Nephron progenitor cell (in vitro differentiated cells): ENCODE measurements at regions not wholly inside any gene's neighbourhood (a gene's known extent, or its start where the extent isn't known, plus 50 kb on each side); places are given as distances from the start of the nearest gene placed in this dataset.
A peak's percentile ranks its signal among the peaks of the same experiment; 100 is the strongest.
"Not testable (repeated sequence)": the region's sequence is repeated elsewhere in the genome, so short reads cannot be mapped to it uniquely, and the experiment has no call there.

Source experiments
- DNase-seq: peaks from one replicate; pipeline ENCODE4 v3.0.0; 2021
- H3K27ac Mint-ChIP-seq: 2 replicates; pipeline ENCODE4 v1.8.0; 2021; ENCODE audit warnings: mild to moderate bottlenecking, moderate library complexity, mixed read lengths
- H3K27me3 Mint-ChIP-seq: 2 replicates; pipeline ENCODE4 v1.8.0; 2021; ENCODE audit warnings: mild to moderate bottlenecking, low read depth, mixed read lengths; ENCODE audit not compliant: poor library complexity
- H3K36me3 Mint-ChIP-seq: 2 replicates; pipeline ENCODE4 v1.8.0; 2021; ENCODE audit warnings: low read depth, mixed read lengths
- H3K4me1 Mint-ChIP-seq: 2 replicates; pipeline ENCODE4 v1.8.0; 2021; ENCODE audit warnings: mixed read lengths
- H3K4me3 Mint-ChIP-seq: 2 replicates; pipeline ENCODE4 v1.8.0; 2021; ENCODE audit warnings: mild to moderate bottlenecking, moderate library complexity, mixed read lengths
- H3K9me3 Mint-ChIP-seq: 2 replicates; pipeline ENCODE4 v1.8.0; 2021; ENCODE audit warnings: mild to moderate bottlenecking, moderate library complexity, mixed read lengths
- CTCF ChIP-seq: fragments of 200-600 bp; sonication (generic); IDR thresholded peaks from 2 replicates; pipeline ENCODE4 v1.5.0; 2021; ENCODE audit warnings: antibody characterized with exemption

GRCh38 chr15:81781395-81781794 is 264.4 kb downstream of the MEX3B start:
- no peak for TF ChIP-seq CTCF
- Mint-ChIP-seq H3K9me3 (peaks cover 16% of the 10 kb centered on the region), H3K27me3 (peaks cover 3% of the 10 kb centered on the region), H3K4me1 (peaks cover 4% of the 10 kb centered on the region), H3K36me3 (peaks cover 46% of the 10 kb centered on the region), H3K4me3 (no peak overlapping the region), H3K27ac (no peak overlapping the region)
- DNase-seq = no peak

DNA sequence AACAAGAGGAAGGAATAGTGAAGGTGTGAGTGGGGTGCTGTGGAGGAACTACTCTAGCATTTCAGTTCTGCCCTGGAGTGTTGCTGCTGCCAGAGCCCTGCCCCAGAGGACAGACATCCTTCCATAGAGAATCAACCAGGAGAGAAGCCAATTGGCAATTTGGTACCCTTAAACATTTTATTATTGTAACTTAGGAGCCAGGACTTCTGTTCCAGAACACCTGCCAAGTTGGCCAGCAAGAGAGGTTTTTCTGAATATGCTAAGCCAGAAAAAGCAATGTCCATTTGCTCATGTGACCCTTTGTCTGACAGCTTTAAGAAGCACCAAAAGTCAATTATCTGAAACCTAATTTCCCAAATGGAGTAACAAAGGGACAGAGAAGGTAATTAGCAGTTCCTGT is 264.9 kb downstream of the MEX3B start:
- no peak for DNase-seq
- Mint-ChIP-seq H3K27me3 (peaks cover 3% of the 10 kb centered on the region), H3K36me3 (peaks cover 43% of the 10 kb centered on the region), H3K4me3 (no peak overlapping the region), H3K9me3 (peaks cover 14% of the 10 kb centered on the region), H3K4me1 (peaks cover 4% of the 10 kb centered on the region), H3K27ac (no peak overlapping the region)
- TF ChIP-seq CTCF = no peak

DNA sequence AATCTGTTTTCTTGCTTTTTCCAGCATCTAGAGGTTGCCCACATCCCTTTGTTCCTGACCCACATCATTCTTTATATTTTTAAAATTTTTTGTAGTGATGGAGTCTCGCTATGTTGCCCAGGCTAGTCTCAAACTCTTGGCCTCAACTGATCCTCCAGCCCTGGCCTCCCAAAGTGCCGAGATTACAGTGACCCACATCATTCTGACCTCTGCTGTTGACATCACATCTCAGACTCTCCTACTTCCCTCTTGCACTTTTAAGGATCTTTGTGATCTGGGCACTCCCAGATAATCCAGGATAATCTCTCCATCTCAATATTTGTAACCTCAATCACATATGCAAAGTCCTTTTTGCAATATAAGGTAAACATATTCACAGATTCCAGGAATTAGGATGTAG is 266.6 kb downstream of the MEX3B start:
- no peak overlapping the region for H3K27ac Mint-ChIP-seq
- H3K9me3 Mint-ChIP-seq = peaks cover 10% of the 10 kb centered on the region
- H3K4me1 Mint-ChIP-seq = peaks cover 4% of the 10 kb centered on the region
- DNase-seq = no peak
- H3K27me3 Mint-ChIP-seq = peaks cover 3% of the 10 kb centered on the region
- peaks cover 31% of the 10 kb centered on the region for H3K36me3 Mint-ChIP-seq
- no peak for TF ChIP-seq CTCF
- no peak overlapping the region for H3K4me3 Mint-ChIP-seq

- DNase-seq = no peak
Observed at GRCh38 chr15:81777546-81777945, 268.3 kb downstream of the MEX3B start.

DNA sequence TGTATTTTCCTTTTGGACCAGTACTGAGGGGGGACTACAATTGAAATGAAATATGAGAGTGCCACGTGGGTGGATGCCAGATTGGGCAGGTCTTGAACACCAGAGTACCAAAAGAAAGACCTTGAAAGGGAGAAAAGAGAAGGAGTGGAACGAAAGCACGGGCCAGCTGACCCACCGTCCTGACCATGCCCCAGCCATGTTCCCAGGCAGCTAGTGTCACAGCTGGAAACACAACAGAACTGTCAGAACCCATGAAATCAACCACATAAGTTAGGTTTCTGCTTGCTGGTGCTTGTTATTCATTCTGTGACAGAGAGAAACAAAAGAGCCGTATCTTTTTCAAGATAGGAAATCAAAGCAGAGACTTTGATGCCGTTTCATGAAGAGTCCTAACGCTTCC is 268.8 kb downstream of the MEX3B start:
- Mint-ChIP-seq H3K36me3 (peaks cover 17% of the 10 kb centered on the region), H3K9me3 (peaks cover 3% of the 10 kb centered on the region), H3K4me3 (no peak overlapping the region), H3K27me3 (peaks cover 1% of the 10 kb centered on the region), H3K27ac (no peak overlapping the region), H3K4me1 (peaks cover 19% of the 10 kb centered on the region)
- no peak for DNase-seq
- TF ChIP-seq CTCF = no peak

More at GRCh38 chr15:81777546-81777945, 268.3 kb downstream of the MEX3B start:
- Mint-ChIP-seq H3K4me1 (peaks cover 13% of the 10 kb centered on the region), H3K27ac (peak overlapping the region; percentile 24), H3K36me3 (peaks cover 23% of the 10 kb centered on the region), H3K9me3 (peaks cover 4% of the 10 kb centered on the region), H3K4me3 (no peak overlapping the region), H3K27me3 (peaks cover 3% of the 10 kb centered on the region)
- TF ChIP-seq CTCF = no peak

GRCh38 chr15:81775779-81776178 is 270.0 kb downstream of the MEX3B start:
- H3K36me3 Mint-ChIP-seq = peaks cover 11% of the 10 kb centered on the region
- peaks cover 19% of the 10 kb centered on the region for H3K4me1 Mint-ChIP-seq
- DNase-seq, H3K27me3 Mint-ChIP-seq, H3K27ac Mint-ChIP-seq, H3K9me3 Mint-ChIP-seq, H3K4me3 Mint-ChIP-seq: not testable (repeated sequence)
